ENCODE measurements at regions not wholly inside any gene's neighbourhood (a gene's known extent, or its start where the extent isn't known, plus 50 kb on each side); places are given as distances from the start of the nearest gene placed in this dataset.

GRCh38 chr18:74005320-74006109, 142.1 kb downstream of the FBXO15 start:
- ChIA-PET POLR2A (no interaction called here), CTCF (no interaction called here)
- Mint-ChIP-seq H3K4me1 (peaks cover 15% of the 10 kb centered on the region), H3K36me3 (ENCODE audit: low read depth) (no peaks in the 10 kb centered on the region), H3K4me3 (peak overlapping the region; percentile 44), H3K9me3 (no peaks in the 10 kb centered on the region), H3K27me3 (no peaks in the 10 kb centered on the region), H3K27ac (peak overlapping the region; percentile 30)
- ATAC-seq (ENCODE audit: low read depth), result peak; percentile 42
- intact Hi-C loops (cut with micrococcal nuclease), result no loop called here
- DNase-seq, result no peak
- TF ChIP-seq CTCF (IDR thresholded peaks at IDR 0.05), result no peak

GRCh38 chr18:73992242-73993022, 155.2 kb downstream of the FBXO15 start:
- no peaks in the 10 kb centered on the region for H3K4me1 Mint-ChIP-seq
- peaks cover 2% of the 10 kb centered on the region for H3K36me3 Mint-ChIP-seq (ENCODE audit: low read depth)
- intact Hi-C loops (cut with micrococcal nuclease), result no loop called here
- DNase-seq (no peak), ATAC-seq (ENCODE audit: low read depth) (no peak)
- CTCF ChIA-PET, result no interaction called here
- peaks cover 1% of the 10 kb centered on the region for H3K27me3 Mint-ChIP-seq
- no peak overlapping the region for H3K27ac Mint-ChIP-seq
- H3K4me3 Mint-ChIP-seq, result no peak overlapping the region
- peaks cover 11% of the 10 kb centered on the region for H3K9me3 Mint-ChIP-seq
- TF ChIP-seq CTCF (IDR thresholded peaks at IDR 0.05), result no peak
- POLR2A ChIA-PET, result interaction anchor here (0.6 kb wide), 1 partner anchor 1792 kb away, joined by 4 read pairs; no protein-coding TSS in a partner anchor

GRCh38 chr18:73991570-73991969, 156.1 kb downstream of the FBXO15 start:
- ATAC-seq (ENCODE audit: low read depth) (no peak), DNase-seq (no peak)
- Mint-ChIP-seq H3K4me1 (no peaks in the 10 kb centered on the region), H3K9me3 (peaks cover 6% of the 10 kb centered on the region), H3K36me3 (ENCODE audit: low read depth) (no peaks in the 10 kb centered on the region), H3K27me3 (no peaks in the 10 kb centered on the region), H3K27ac (no peak overlapping the region), H3K4me3 (no peak overlapping the region)
- no peak for TF ChIP-seq CTCF (IDR thresholded peaks at IDR 0.05)
- ChIA-PET POLR2A (no interaction called here), CTCF (no interaction called here)
- intact Hi-C loops (cut with micrococcal nuclease), result no loop called here

- Mint-ChIP-seq H3K36me3 (ENCODE audit: low read depth) (no peaks in the 10 kb centered on the region), H3K9me3 (peaks cover 6% of the 10 kb centered on the region), H3K4me1 (no peaks in the 10 kb centered on the region), H3K4me3 (no peak overlapping the region), H3K27ac (no peak overlapping the region), H3K27me3 (no peaks in the 10 kb centered on the region)
- no peak for DNase-seq
- no peak for ATAC-seq (ENCODE audit: low read depth)
- ChIA-PET CTCF (no interaction called here), POLR2A (no interaction called here)
- intact Hi-C loops (cut with micrococcal nuclease), result no loop called here
- TF ChIP-seq CTCF (IDR thresholded peaks at IDR 0.05), result no peak
These were observed 157.4 kb downstream of the FBXO15 start for GRCh38 chr18:73990258-73990657.

GRCh38 chr18:73987247-73987980, 160.2 kb downstream of the FBXO15 start:
- Mint-ChIP-seq H3K4me1 (no peaks in the 10 kb centered on the region), H3K27me3 (no peaks in the 10 kb centered on the region), H3K9me3 (peaks cover 6% of the 10 kb centered on the region), H3K4me3 (no peak overlapping the region), H3K27ac (no peak overlapping the region), H3K36me3 (ENCODE audit: low read depth) (no peaks in the 10 kb centered on the region)
- ChIA-PET CTCF (no interaction called here), POLR2A (no interaction called here)
- ATAC-seq (ENCODE audit: low read depth), result no peak
- no peak for DNase-seq
- intact Hi-C loops (cut with micrococcal nuclease), result no loop called here
- TF ChIP-seq CTCF (IDR thresholded peaks at IDR 0.05), result no peak
